Kidney capillary endothelial cell (primary cell): ENCODE measurements at regions not wholly inside any gene's neighbourhood (a gene's known extent, or its start where the extent isn't known, plus 50 kb on each side); places are given as distances from the start of the nearest gene placed in this dataset.
"Not testable (repeated sequence)": the region's sequence is repeated elsewhere in the genome, so short reads cannot be mapped to it uniquely, and the experiment has no call there.

Experiments used
- DNase-seq: peaks from one replicate; pipeline ENCODE4 v3.0.0-alpha.2; 2018; ENCODE audit warnings: low spot score

- DNase-seq = no peak
These were observed 87.0 kb upstream of the MAGI3 start for GRCh38 chr1:113303267-113303666.

DNA sequence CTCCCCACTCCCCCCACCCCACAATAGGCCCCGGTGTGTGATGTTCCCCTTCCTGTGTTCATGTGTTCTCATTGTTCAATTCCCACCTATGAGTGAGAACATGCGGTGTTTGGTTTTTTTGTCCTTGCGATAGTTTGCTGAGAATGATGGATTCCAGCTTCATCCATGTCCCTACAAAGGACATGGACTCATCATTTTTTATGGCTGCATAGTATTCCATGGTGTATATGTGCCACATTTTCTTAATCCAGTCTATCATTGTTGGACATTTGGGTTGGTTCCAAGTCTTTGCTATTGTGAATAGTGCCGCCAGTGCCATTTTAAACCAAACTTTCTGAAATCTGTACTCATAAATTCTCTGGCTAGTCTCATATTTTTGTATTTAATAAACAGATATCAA is 85.3 kb upstream of the MAGI3 start:
- DNase-seq = not testable (repeated sequence)

- DNase-seq = no peak
These were observed 82.4 kb upstream of the MAGI3 start for GRCh38 chr1:113307771-113308445.

DNA sequence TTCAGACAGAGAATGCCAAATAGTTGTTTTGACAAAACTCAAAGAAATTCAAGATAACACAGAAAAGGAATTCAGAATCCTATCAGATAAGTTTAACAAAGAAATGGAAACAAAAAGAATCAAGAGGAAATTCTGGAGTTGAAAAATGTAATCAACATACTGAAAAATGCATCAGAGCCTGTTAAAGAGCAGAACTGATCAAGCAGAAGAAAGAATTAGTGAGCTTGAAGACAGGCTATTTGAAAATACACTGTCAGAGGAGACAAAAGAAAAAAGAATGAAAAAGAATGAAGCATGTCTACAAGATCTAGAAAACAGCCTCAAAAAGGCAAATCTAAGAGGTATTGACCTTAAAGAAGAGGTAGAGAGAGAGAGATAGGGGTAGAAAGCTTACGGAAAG is 77.7 kb upstream of the MAGI3 start:
- DNase-seq = not testable (repeated sequence)

- no peak for DNase-seq
These were observed 75.7 kb upstream of the MAGI3 start for GRCh38 chr1:113314600-113314999.

DNA sequence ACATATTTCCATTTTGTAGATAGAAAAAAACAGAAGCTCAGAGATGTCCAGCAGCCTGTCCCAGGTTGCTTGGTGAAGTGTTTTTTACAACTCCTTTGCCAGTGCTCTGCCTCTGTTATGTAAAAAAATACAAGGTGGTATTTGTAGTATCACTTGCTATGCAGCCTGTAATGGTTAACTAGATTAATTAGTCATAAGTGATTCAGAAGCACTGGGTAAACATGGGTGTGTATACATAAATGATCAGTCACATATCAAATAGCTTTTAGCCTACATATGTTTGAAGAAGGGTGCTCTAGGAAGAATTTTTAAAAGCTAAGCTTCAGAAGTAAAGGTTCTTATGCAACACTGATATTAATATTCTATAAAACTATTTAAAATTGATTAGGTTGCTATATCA is 70.0 kb upstream of the MAGI3 start:
- DNase-seq = no peak

- DNase-seq = no peak
These were observed 69.2 kb upstream of the MAGI3 start for GRCh38 chr1:113320972-113321680.

DNA sequence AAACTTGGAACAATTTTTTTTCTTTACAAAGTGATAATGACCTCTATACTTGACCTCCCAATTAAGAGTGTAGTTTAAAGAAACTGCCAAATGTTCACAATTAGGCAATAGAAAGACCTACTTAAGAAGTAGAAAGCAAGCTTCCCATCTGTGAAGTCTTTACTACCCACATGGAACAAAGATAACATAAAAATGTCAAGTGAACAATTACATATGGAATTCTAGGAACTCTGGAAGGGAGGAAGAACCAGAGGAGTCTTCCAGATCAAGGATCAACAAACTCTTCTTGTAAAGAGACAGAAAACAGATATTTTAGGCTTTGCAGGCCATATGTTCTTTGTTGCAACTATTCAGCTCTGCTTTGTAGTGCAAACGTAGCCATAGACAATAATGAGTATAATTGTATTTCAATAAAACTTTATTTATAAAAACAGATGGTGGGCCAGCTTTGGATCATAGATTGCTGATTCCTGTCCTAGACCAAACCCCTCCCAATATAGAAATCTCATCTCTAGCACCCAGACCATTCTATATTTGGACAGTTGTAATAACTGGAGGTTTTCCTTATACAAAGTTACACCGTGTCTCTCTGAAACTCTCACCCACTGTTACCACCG is 68.4 kb upstream of the MAGI3 start:
- no peak for DNase-seq

DNA sequence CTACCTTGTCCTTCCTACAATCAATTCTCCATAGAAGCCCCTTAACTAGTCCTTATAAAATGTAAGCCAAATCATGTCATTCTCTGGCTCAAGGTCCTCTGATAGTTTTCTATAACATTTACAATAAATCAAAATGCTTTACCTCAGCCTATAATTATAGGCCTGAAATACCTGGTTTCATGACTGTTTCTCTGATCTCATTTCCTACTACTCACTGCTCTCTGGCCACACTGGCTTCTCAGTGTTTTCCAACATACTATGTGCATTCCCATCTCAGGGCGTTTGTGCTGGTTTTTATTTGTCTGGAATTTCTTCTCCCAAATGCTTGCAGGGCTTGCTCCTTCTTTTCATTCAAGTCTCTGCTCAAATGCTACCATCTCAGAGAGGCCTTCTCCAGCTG is 67.9 kb upstream of the MAGI3 start:
- DNase-seq = no peak

DNA sequence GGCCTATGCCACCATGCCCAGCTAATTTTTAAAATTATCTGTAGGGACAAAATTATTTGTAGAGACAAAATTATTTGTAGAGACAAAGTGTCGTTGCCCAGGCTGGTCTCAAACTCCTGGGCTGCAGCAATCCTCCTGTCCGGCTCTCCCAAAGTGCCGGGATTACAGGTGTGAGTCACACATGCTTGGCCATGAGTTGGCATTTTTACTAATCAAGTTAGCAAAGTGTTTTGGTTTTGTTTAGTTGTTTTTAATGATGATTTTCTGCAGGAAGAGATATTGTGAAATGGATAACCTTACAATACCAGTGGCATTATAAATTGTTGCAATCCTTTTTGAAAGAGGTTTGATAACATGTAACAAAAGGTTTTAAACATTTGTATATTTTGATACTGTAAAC is 65.3 kb upstream of the MAGI3 start:
- DNase-seq = no peak

DNA sequence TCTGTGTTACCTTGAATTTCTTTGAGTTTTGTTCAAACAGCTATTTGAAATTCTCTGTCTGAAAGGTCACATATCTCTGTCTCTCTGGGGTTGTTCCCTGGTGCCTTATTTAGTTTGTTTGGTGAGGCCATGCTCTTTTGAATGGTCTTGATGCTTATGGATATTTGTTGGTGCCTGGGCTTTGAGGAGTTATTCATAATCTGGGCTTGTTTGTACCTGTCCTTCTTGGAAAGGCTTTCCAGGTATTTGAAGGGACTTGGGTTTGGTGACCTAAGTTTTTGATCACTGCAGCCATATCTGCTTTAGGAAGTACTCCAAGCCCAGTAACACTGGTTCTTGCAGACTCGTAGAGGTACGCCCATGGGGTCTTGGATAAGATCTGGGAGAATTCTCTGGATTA is 63.3 kb upstream of the MAGI3 start:
- DNase-seq = no peak

- DNase-seq = no peak
These were observed 57.3 kb upstream of the MAGI3 start for GRCh38 chr1:113333056-113333455.

- DNase-seq = no peak
These were observed 50.3 kb upstream of the MAGI3 start for GRCh38 chr1:113340038-113340437.
